SK-N-MC (cell line): ENCODE measurements at regions not wholly inside any gene's neighbourhood (a gene's known extent, or its start where the extent isn't known, plus 50 kb on each side); places are given as distances from the start of the nearest gene placed in this dataset.

Experiments
- DNase-seq: peaks from one replicate; pipeline ENCODE4 v3.0.0-alpha.2; 2011; ENCODE audit warnings: low read depth, low spot score
- H3K27ac ChIP-seq: fragments of 200-600 bp; sonication (generic); 2 replicates; pipeline ENCODE4 v1.5.1; 2016; ENCODE audit warnings: mixed run types
- H3K36me3 ChIP-seq: fragments of 200-600 bp; sonication (generic); 2 replicates; pipeline ENCODE4 v1.6.1; 2017; ENCODE audit warnings: antibody characterized with exemption, low read length, mixed read lengths; ENCODE audit not compliant: insufficient read depth
- H3K4me3 ChIP-seq: fragments of 200-600 bp; sonication (generic); 2 replicates; pipeline ENCODE4 v1.5.1; 2016
- H3K9ac ChIP-seq: fragments of 200-600 bp; sonication (generic); 2 replicates; pipeline ENCODE4 v1.8.0; 2017; ENCODE audit warnings: mixed run types, mixed read lengths; ENCODE audit not compliant: insufficient read length
- H3K9me3 ChIP-seq: fragments of 200-600 bp; sonication (generic); 2 replicates; pipeline ENCODE4 v1.6.1; 2017; ENCODE audit warnings: low read depth, mild to moderate bottlenecking, antibody characterized with exemption, low read length, moderate library complexity, mixed read lengths
- EZH2 ChIP-seq: fragments of 200-600 bp; sonication (generic); IDR thresholded peaks from one replicate; pipeline ENCODE4 v1.6.1; 2017; ENCODE audit warnings: antibody characterized with exemption
- FOXP2 ChIP-seq: optimal IDR thresholded peaks from 2 replicates; pipeline ENCODE3; 2011; ENCODE audit warnings: mild to moderate bottlenecking, moderate library complexity; ENCODE audit not compliant: insufficient read depth; ENCODE audit errors: extremely low read length, control extremely low read depth
- POLR2AphosphoS5 ChIP-seq: IDR thresholded peaks from 2 replicates; pipeline ENCODE4 v1.6.1; 2012; ENCODE audit warnings: mild to moderate bottlenecking, low read depth, low read length, borderline replicate concordance

- Histone ChIP-seq H3K9ac (no peak overlapping the region), H3K4me3 (no peak overlapping the region), H3K27ac (no peak overlapping the region), H3K9me3 (no peaks in the 10 kb centered on the region), H3K36me3 (no peaks in the 10 kb centered on the region)
- DNase-seq: no peak
- TF ChIP-seq FOXP2 (no peak), POLR2AphosphoS5 (no peak), EZH2 (no peak)
Measured at GRCh38 chr21:28550057-28550825, 442.4 kb downstream of the LTN1 start.

- TF ChIP-seq FOXP2 (no peak), POLR2AphosphoS5 (no peak), EZH2 (no peak)
- H3K9ac ChIP-seq: no peak overlapping the region
- no peaks in the 10 kb centered on the region for H3K36me3 ChIP-seq
- no peak for DNase-seq
- no peak overlapping the region for H3K4me3 ChIP-seq
- H3K27ac ChIP-seq: no peak overlapping the region
- no peaks in the 10 kb centered on the region for H3K9me3 ChIP-seq
Measured at GRCh38 chr21:28548291-28548690, 444.4 kb downstream of the LTN1 start.

- TF ChIP-seq POLR2AphosphoS5 (no peak), FOXP2 (no peak), EZH2 (no peak)
Measured at GRCh38 chr21:28547766-28548165, 444.9 kb downstream of the LTN1 start.

GRCh38 chr21:28543975-28544374 is 448.7 kb downstream of the LTN1 start:
- Histone ChIP-seq H3K36me3 (no peaks in the 10 kb centered on the region), H3K27ac (no peak overlapping the region), H3K9ac (no peak overlapping the region), H3K4me3 (no peak overlapping the region), H3K9me3 (no peaks in the 10 kb centered on the region)
- DNase-seq: no peak
- no peak for TF ChIP-seq EZH2
- TF ChIP-seq POLR2AphosphoS5: no peak
- no peak for TF ChIP-seq FOXP2

More at GRCh38 chr21:28547766-28548165, 444.9 kb downstream of the LTN1 start:
- H3K9ac ChIP-seq: no peak overlapping the region
- no peaks in the 10 kb centered on the region for H3K9me3 ChIP-seq
- no peak overlapping the region for H3K27ac ChIP-seq
- no peaks in the 10 kb centered on the region for H3K36me3 ChIP-seq
- H3K4me3 ChIP-seq: no peak overlapping the region
- no peak for DNase-seq

- Histone ChIP-seq H3K9me3 (no peaks in the 10 kb centered on the region), H3K36me3 (no peaks in the 10 kb centered on the region), H3K27ac (no peak overlapping the region), H3K9ac (no peak overlapping the region), H3K4me3 (no peak overlapping the region)
- TF ChIP-seq POLR2AphosphoS5: no peak
- TF ChIP-seq FOXP2: no peak
- no peak for TF ChIP-seq EZH2
- DNase-seq: no peak
Measured at GRCh38 chr21:28541371-28542112, 451.1 kb downstream of the LTN1 start.

GRCh38 chr21:28540514-28540913 is 452.2 kb downstream of the LTN1 start:
- Histone ChIP-seq H3K9me3 (no peaks in the 10 kb centered on the region), H3K27ac (no peak overlapping the region), H3K4me3 (no peak overlapping the region), H3K36me3 (no peaks in the 10 kb centered on the region), H3K9ac (no peak overlapping the region)
- no peak for TF ChIP-seq EZH2
- TF ChIP-seq FOXP2: no peak
- no peak for DNase-seq

- Histone ChIP-seq H3K9ac (no peak overlapping the region), H3K4me3 (no peak overlapping the region), H3K9me3 (no peaks in the 10 kb centered on the region), H3K36me3 (no peaks in the 10 kb centered on the region), H3K27ac (no peak overlapping the region)
- no peak for DNase-seq
- TF ChIP-seq EZH2 (no peak), FOXP2 (no peak), POLR2AphosphoS5 (no peak)
Measured at GRCh38 chr21:28539623-28539988, 453.1 kb downstream of the LTN1 start.

GRCh38 chr21:28538987-28539622 is 453.6 kb downstream of the LTN1 start:
- no peak overlapping the region for H3K9ac ChIP-seq
- DNase-seq: no peak
- no peaks in the 10 kb centered on the region for H3K36me3 ChIP-seq
- H3K4me3 ChIP-seq: no peak overlapping the region
- H3K27ac ChIP-seq: no peak overlapping the region
- H3K9me3 ChIP-seq: no peaks in the 10 kb centered on the region
- TF ChIP-seq POLR2AphosphoS5 (no peak), EZH2 (no peak), FOXP2 (no peak)

- no peak for DNase-seq
- TF ChIP-seq POLR2AphosphoS5: no peak
- TF ChIP-seq FOXP2: no peak
- no peak for TF ChIP-seq EZH2
- Histone ChIP-seq H3K9me3 (no peaks in the 10 kb centered on the region), H3K4me3 (no peak overlapping the region), H3K27ac (no peak overlapping the region), H3K9ac (no peak overlapping the region), H3K36me3 (no peaks in the 10 kb centered on the region)
Measured at GRCh38 chr21:28537371-28538079, 455.2 kb downstream of the LTN1 start.
